CD4-positive, alpha-beta T cell (primary cell): ENCODE measurements at regions not wholly inside any gene's neighbourhood (a gene's known extent, or its start where the extent isn't known, plus 50 kb on each side); places are given as distances from the start of the nearest gene placed in this dataset.
"Not testable (repeated sequence)": the region's sequence is repeated elsewhere in the genome, so short reads cannot be mapped to it uniquely, and the experiment has no call there.

ENCODE experiments used
- ATAC-seq: fragments of 200-7000 bp; cut with Tn5 transposase; one replicate; pipeline ENCODE4 v1.10.0; 2022; ENCODE audit warnings: mild to moderate bottlenecking; ENCODE audit not compliant: poor library complexity
- CTCF ChIA-PET: fragments of 350-600 bp; sonication (Branson Sonifier 250); formaldehyde crosslinking; loops from one replicate; lab custom pipeline; 2021; ENCODE audit warnings: antibody characterized with exemption, inconsistent platforms; lab: Charles Lee
- POLR2A ChIA-PET: fragments of 350-600 bp; sonication (Branson Sonifier 250); formaldehyde crosslinking; loops from one replicate; lab custom pipeline; 2021; ENCODE audit warnings: antibody characterized with exemption, inconsistent platforms; lab: Charles Lee
- DNase-seq, 14 experiments: peaks; one replicate each; pipeline ENCODE4 v3.0.0-alpha.2; 2013 to 2020; ENCODE audit warnings: mixed read lengths in 2 of 14
- H3K27ac ChIP-seq, 2 donors: one replicate each; pipeline versions ENCODE4 v1.5.1 to v1.7.0; 2013; ENCODE audit warnings: low read length in 2 of 2, low read depth in 1 of 2, mild to moderate bottlenecking in 1 of 2
- H3K27me3 ChIP-seq, 2 experiments: 1 replicate in 1 of 2; 2 replicates in 1 of 2; pipeline versions ENCODE4 v1.6.1 to v1.7.0; 2013; ENCODE audit warnings: low read length in 2 of 2, control low read depth in 1 of 2, mild to moderate bottlenecking in 1 of 2, moderate library complexity in 1 of 2; ENCODE audit not compliant: insufficient read depth in 2 of 2, control insufficient read depth in 1 of 2
- H3K36me3 ChIP-seq: one replicate; pipeline ENCODE4 v1.6.1; 2013; ENCODE audit warnings: low read length, control low read depth; ENCODE audit not compliant: insufficient read depth
- H3K4me1 ChIP-seq: one replicate; pipeline ENCODE4 v1.6.1; 2013; ENCODE audit warnings: low read length, control low read depth; ENCODE audit not compliant: insufficient read depth
- H3K4me3 ChIP-seq: one replicate; pipeline ENCODE4 v1.5.1; 2013; ENCODE audit warnings: mild to moderate bottlenecking, low read length, moderate library complexity
- H3K9me3 ChIP-seq, 2 experiments: 1 replicate in 1 of 2; 2 replicates in 1 of 2; pipeline versions ENCODE4 v1.6.1 to v1.7.0; 2013; ENCODE audit warnings: low read length in 2 of 2, mild to moderate bottlenecking in 2 of 2, control low read depth in 1 of 2, moderate library complexity in 1 of 2; ENCODE audit not compliant: control insufficient read depth in 1 of 2, insufficient read depth in 1 of 2
- H3K27ac Mint-ChIP-seq: one replicate; pipeline ENCODE4 v1.8.0; 2020; ENCODE audit warnings: mixed read lengths
- H3K27me3 Mint-ChIP-seq: one replicate; pipeline ENCODE4 v1.8.0; 2021; ENCODE audit warnings: mixed read lengths
- H3K36me3 Mint-ChIP-seq: one replicate; pipeline ENCODE4 v1.8.0; 2021; ENCODE audit warnings: low read depth, mixed read lengths
- H3K4me1 Mint-ChIP-seq: one replicate; pipeline ENCODE4 v1.8.0; 2021; ENCODE audit warnings: low read depth, mixed read lengths
- H3K4me3 Mint-ChIP-seq: one replicate; pipeline ENCODE4 v1.8.0; 2020; ENCODE audit warnings: mild to moderate bottlenecking, mixed read lengths
- H3K9me3 Mint-ChIP-seq: one replicate; pipeline ENCODE4 v1.8.0; 2020; ENCODE audit warnings: mixed read lengths
- CTCF ChIP-seq: fragments of 200-600 bp; IDR thresholded peaks from one replicate; pipeline ENCODE4 v1.8.0; 2022; ENCODE audit warnings: antibody characterized with exemption, mild to moderate bottlenecking
- intact Hi-C, 2 experiments: fragments of 100-400 bp; cut with DNase I in 1 of 2; cut with micrococcal nuclease in 1 of 2; formaldehyde crosslinking; loops; one replicate each; pipeline versions ENCODE4 v1.15.1 to v1.9.0; 2023 to 2025; cut with DNase I, micrococcal nuclease

DNA sequence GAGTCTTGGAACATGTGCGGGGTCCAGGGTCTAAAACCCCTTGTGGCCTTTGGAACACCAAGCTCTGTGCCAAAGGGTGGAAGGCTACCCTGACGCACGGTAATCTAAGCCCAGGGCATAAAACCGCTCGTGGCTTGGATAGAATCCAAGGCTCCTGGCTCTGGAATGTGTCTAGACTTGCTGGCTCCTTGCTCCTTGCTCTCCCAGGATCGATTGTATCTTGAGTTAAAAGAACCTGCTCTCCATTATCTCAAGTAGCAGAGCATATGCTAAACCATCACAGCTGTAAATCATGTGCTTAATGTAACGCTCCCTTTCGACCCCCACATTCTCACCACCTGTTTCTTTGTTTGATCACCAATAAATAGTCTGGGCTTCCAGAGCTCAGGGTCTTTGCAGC, 50.3 kb downstream of the TLCD4 start:
- CTCF ChIA-PET, result interaction anchor here (0.9 kb wide), 1 partner anchor 14 kb away, joined by 3 read pairs; no protein-coding TSS in a partner anchor
- H3K4me1 Mint-ChIP-seq, ATAC-seq, POLR2A ChIA-PET, DNase-seq, H3K9me3 Mint-ChIP-seq, H3K27ac Mint-ChIP-seq, intact Hi-C loops, H3K27ac ChIP-seq, H3K4me3 ChIP-seq, H3K9me3 ChIP-seq, H3K4me1 ChIP-seq, H3K27me3 ChIP-seq, H3K36me3 ChIP-seq, H3K36me3 Mint-ChIP-seq, H3K4me3 Mint-ChIP-seq, H3K27me3 Mint-ChIP-seq: not testable (repeated sequence)

DNA sequence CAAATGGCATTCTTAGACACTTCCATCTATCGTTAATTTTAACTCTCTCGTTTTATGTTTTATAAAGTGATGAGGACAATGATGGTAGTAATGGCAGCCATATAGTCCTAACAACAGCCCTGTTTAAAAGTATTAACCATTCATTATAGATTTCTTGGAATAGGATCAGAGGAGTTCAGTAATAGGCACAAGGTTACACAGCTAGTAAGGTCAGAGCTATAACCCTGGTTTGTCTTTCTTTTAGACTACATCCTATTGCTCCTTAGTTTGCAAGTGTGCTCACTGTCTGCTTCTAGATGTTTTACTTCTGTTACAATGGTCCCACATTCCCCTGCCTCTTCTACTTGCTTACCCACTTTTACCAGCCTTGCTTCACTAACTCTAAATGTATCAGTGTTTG, 50.9 kb downstream of the TLCD4 start:
- TF ChIP-seq CTCF, result no peak
- Mint-ChIP-seq H3K4me3 (no peak overlapping the region), H3K4me1 (no peaks in the 10 kb centered on the region), H3K36me3 (peaks cover 5% of the 10 kb centered on the region), H3K27me3 (peaks cover 5% of the 10 kb centered on the region), H3K27ac (no peak overlapping the region), H3K9me3 (peaks cover 8% of the 10 kb centered on the region)
- no peak for DNase-seq
- ATAC-seq, result no peak
- no peaks in the 10 kb centered on the region for H3K4me1 ChIP-seq
- H3K27me3 ChIP-seq, result no peaks in the 10 kb centered on the region
- no peaks in the 10 kb centered on the region for H3K36me3 ChIP-seq
- POLR2A ChIA-PET, result no interaction called here
- CTCF ChIA-PET, result interaction anchor here (0.9 kb wide), 1 partner anchor 13 kb away, joined by 3 read pairs; no protein-coding TSS in a partner anchor
- H3K27ac ChIP-seq, result no peak overlapping the region
- H3K4me3 ChIP-seq, result no peak overlapping the region
- intact Hi-C loops, result no loop called here
- H3K9me3 ChIP-seq, result peaks cover 3 to 6% of the 10 kb centered on the region in 2 experiments

DNA sequence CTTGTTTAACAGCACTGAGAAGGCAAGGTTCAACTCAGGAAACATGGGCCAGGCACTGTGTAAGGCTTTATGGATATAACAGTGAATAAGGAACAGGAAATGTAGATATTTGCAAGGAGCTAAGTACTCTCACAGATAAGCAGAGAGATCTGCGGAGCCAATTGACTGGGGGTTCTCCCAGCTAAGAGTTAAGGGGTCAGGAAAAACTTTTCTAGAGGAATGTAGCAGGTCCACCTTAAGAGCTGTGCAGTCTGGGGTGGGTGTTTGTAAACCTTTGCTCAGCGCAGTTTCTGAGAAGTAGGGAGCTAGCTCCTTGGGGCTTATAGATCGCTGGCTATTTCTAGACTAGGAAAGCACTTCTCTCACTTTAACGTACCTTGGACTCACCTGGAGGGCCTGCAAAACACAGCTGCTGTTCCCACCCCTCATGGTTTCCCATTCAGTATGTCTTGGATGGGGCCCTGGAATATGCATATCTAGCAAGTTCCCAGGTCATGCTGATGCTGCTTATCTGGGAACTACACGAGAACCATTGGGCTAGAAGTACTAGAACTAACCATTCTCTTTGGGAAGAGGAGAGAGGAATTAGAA, 51.7 kb downstream of the TLCD4 start:
- no peak overlapping the region for H3K27ac ChIP-seq
- POLR2A ChIA-PET, result no interaction called here
- CTCF ChIA-PET, result no interaction called here
- Mint-ChIP-seq H3K4me1 (no peaks in the 10 kb centered on the region), H3K27ac (no peak overlapping the region), H3K9me3 (peaks cover 5% of the 10 kb centered on the region), H3K36me3 (peaks cover 5% of the 10 kb centered on the region), H3K27me3 (peaks cover 5% of the 10 kb centered on the region), H3K4me3 (no peak overlapping the region)
- no peak for DNase-seq
- intact Hi-C loops, result no loop called here
- H3K9me3 ChIP-seq, result peaks cover 3 to 6% of the 10 kb centered on the region in 2 experiments
- H3K36me3 ChIP-seq, result no peaks in the 10 kb centered on the region
- H3K4me3 ChIP-seq, result no peak overlapping the region
- peaks cover 0 to 2% of the 10 kb centered on the region in 2 experiments for H3K27me3 ChIP-seq
- no peak for ATAC-seq
- H3K4me1 ChIP-seq, result no peaks in the 10 kb centered on the region
- TF ChIP-seq CTCF, result no peak

DNA sequence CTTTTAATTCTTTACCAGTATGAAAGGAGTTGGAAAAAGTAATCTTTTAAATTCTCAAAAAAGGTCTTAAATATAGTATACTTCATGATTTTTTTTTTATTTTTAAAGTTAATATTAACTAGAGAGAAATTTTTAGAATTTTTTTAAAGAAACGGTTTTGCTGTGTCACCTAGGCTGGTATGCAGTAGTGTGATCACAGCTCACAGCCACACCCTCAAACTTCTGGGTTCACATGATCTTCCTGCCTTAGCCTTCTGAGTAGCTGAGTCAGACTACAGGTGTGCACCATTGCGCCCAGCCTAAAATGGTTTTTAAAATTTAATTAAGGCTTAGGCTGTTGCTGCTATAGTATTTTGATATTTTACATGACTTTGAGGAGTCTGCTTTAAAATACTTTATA, 52.4 kb downstream of the TLCD4 start:
- H3K36me3 ChIP-seq, result no peaks in the 10 kb centered on the region
- POLR2A ChIA-PET, result no interaction called here
- H3K36me3 Mint-ChIP-seq, result peaks cover 4% of the 10 kb centered on the region

More for the DNA sequence above, 52.4 kb downstream of the TLCD4 start:
- H3K4me1 Mint-ChIP-seq, result no peaks in the 10 kb centered on the region
- Histone ChIP-seq H3K27me3 (peaks cover 0 to 4% of the 10 kb centered on the region in 2 experiments), H3K9me3 (no peaks in the 10 kb centered on the region), H3K27ac (no peak overlapping the region), H3K4me3 (no peak overlapping the region), H3K4me1 (no peaks in the 10 kb centered on the region)
- no peak for TF ChIP-seq CTCF
- intact Hi-C loops, result no loop called here
- H3K4me3 Mint-ChIP-seq, result no peak overlapping the region
- H3K9me3 Mint-ChIP-seq, result peaks cover 5% of the 10 kb centered on the region
- CTCF ChIA-PET, result no interaction called here
- DNase-seq (no peak), ATAC-seq (no peak)
- H3K27ac Mint-ChIP-seq, result no peak overlapping the region
- peaks cover 5% of the 10 kb centered on the region for H3K27me3 Mint-ChIP-seq
